Ishikawa (cell line): ENCODE measurements at regions not wholly inside any gene's neighbourhood (a gene's known extent, or its start where the extent isn't known, plus 50 kb on each side); places are given as distances from the start of the nearest gene placed in this dataset.

Experiments used
- CEBPB ChIP-seq: IDR thresholded peaks from 2 replicates; pipeline ENCODE4 v1.6.1; 2012
- EGR1 ChIP-seq: IDR thresholded peaks from 2 replicates; pipeline ENCODE4 v1.6.1; 2012
- EP300 ChIP-seq: IDR thresholded peaks from 2 replicates; pipeline ENCODE4 v1.6.1; 2012; ENCODE audit warnings: borderline replicate concordance
- FOXM1 ChIP-seq: IDR thresholded peaks from 2 replicates; pipeline ENCODE4 v1.6.1; 2012; ENCODE audit warnings: low read depth, borderline replicate concordance
- MAX ChIP-seq: IDR thresholded peaks from 2 replicates; pipeline ENCODE4 v1.6.1; 2012
- RAD21 ChIP-seq: IDR thresholded peaks from 2 replicates; pipeline ENCODE4 v1.6.1; 2012; ENCODE audit warnings: low read depth
- TAF1 ChIP-seq: IDR thresholded peaks from 2 replicates; pipeline ENCODE4 v1.6.1; 2012; ENCODE audit warnings: low read depth, mild to moderate bottlenecking
- TCF12 ChIP-seq: IDR thresholded peaks from 2 replicates; pipeline ENCODE4 v1.6.1; 2012; ENCODE audit warnings: low read depth
- TEAD4 ChIP-seq: IDR thresholded peaks from 2 replicates; pipeline ENCODE4 v1.6.1; 2012
- YY1 ChIP-seq: IDR thresholded peaks from 2 replicates; pipeline ENCODE4 v1.6.1; 2012; ENCODE audit warnings: low read depth
- ZBTB7A ChIP-seq: IDR thresholded peaks from 2 replicates; pipeline ENCODE4 v1.6.1; 2012; ENCODE audit warnings: low read depth

- TF ChIP-seq FOXM1 (no peak), TEAD4 (no peak), ZBTB7A (no peak), TCF12 (no peak), RAD21 (no peak), TAF1 (no peak), YY1 (no peak), EP300 (no peak), CEBPB (no peak), MAX (no peak), EGR1 (no peak)
Measured at GRCh38 chr5:175820230-175820629, 51.1 kb upstream of the CPLX2 start.
